Caco-2 (cell line): ENCODE measurements at regions not wholly inside any gene's neighbourhood (a gene's known extent, or its start where the extent isn't known, plus 50 kb on each side); places are given as distances from the start of the nearest gene placed in this dataset.

ENCODE experiments used
- BruUV-seq: library from RNA; stranded (reverse); fragments of 400-500 nt; replicated peaks from 2 replicates; lab custom pipeline; 2021; lab: Mats Ljungman, UMichigan
- CTCF ChIA-PET: fragments of 300-600 bp; sonication (Branson Sonifier 250); formaldehyde crosslinking; loops from one replicate; lab custom pipeline; 2022; ENCODE audit warnings: antibody characterized with exemption; lab: Charles Lee
- POLR2A ChIA-PET: fragments of 300-600 bp; sonication (Branson Sonifier 250); formaldehyde crosslinking; loops from one replicate; lab custom pipeline; 2022; ENCODE audit warnings: antibody characterized with exemption; lab: Charles Lee
- DNase-seq, 2 experiments: peaks; one replicate each; pipeline versions ENCODE4 v3.0.0 to v3.0.0-alpha.2; 2020 to 2022
- H3K27me3 ChIP-seq: replicated peaks from 2 replicates; pipeline ENCODE4 v1.6.0; 2011; ENCODE audit warnings: low read length; ENCODE audit not compliant: control insufficient read depth, insufficient read depth
- H3K36me3 ChIP-seq: 2 replicates; pipeline ENCODE4 v1.5.1; 2011; ENCODE audit warnings: low read length; ENCODE audit not compliant: control insufficient read depth, insufficient read depth
- H3K4me1 ChIP-seq: fragments of 250-450 bp; sonication (Bioruptor Pico); 2 replicates; pipeline ENCODE4 v1.5.1; 2020; ENCODE audit warnings: mild to moderate bottlenecking
- H3K4me3 ChIP-seq: 2 replicates; pipeline ENCODE4 v1.5.1; 2011; ENCODE audit warnings: low read depth, mild to moderate bottlenecking, control low read depth, low read length
- H3K9me3 ChIP-seq: fragments of 250-450 bp; sonication (Bioruptor Pico); 2 replicates; pipeline ENCODE4 v1.5.1; 2020; ENCODE audit warnings: mild to moderate bottlenecking, moderate library complexity
- H3K27ac Mint-ChIP-seq: one replicate; pipeline ENCODE4 v1.8.0; 2022; ENCODE audit warnings: mixed read lengths; ENCODE audit not compliant: unreplicated experiment
- H3K27me3 Mint-ChIP-seq: one replicate; pipeline ENCODE4 v1.8.0; 2022; ENCODE audit warnings: mixed read lengths; ENCODE audit not compliant: insufficient read depth, unreplicated experiment
- H3K36me3 Mint-ChIP-seq: one replicate; pipeline ENCODE4 v1.8.0; 2022; ENCODE audit warnings: mild to moderate bottlenecking, mixed read lengths; ENCODE audit not compliant: insufficient read depth, unreplicated experiment
- H3K4me1 Mint-ChIP-seq: one replicate; pipeline ENCODE4 v1.8.0; 2022; ENCODE audit warnings: low read depth, mixed read lengths; ENCODE audit not compliant: unreplicated experiment
- H3K4me3 Mint-ChIP-seq: one replicate; pipeline ENCODE4 v1.8.0; 2022; ENCODE audit warnings: mild to moderate bottlenecking, moderate library complexity, mixed read lengths; ENCODE audit not compliant: unreplicated experiment
- H3K9me3 Mint-ChIP-seq: one replicate; pipeline ENCODE4 v1.8.0; 2022; ENCODE audit warnings: mixed read lengths; ENCODE audit not compliant: unreplicated experiment
- intact Hi-C: fragments of 100-400 bp; cut with micrococcal nuclease; formaldehyde crosslinking; loops from one replicate; pipeline ENCODE4 v1.10.0; 2022; ENCODE audit not compliant: unreplicated experiment
- TF ChIP-seq, protein P1 (sequence below), 2 experiments: fragments of 200-600 bp in 1 of 2; IDR thresholded peaks; 1 replicate in 1 of 2; 2 replicates in 1 of 2; pipeline versions ENCODE4 v1.5.1 to v1.8.0; 2011 to 2022; ENCODE audit warnings: antibody characterized with exemption in 1 of 2, control low read depth in 1 of 2, inconsistent platforms in 1 of 2, low read depth in 1 of 2, low read length in 1 of 2, mild to moderate bottlenecking in 1 of 2, moderate library complexity in 1 of 2; ENCODE audit not compliant: insufficient read depth in 1 of 2, severe bottlenecking in 1 of 2, unreplicated experiment in 1 of 2

DNA sequence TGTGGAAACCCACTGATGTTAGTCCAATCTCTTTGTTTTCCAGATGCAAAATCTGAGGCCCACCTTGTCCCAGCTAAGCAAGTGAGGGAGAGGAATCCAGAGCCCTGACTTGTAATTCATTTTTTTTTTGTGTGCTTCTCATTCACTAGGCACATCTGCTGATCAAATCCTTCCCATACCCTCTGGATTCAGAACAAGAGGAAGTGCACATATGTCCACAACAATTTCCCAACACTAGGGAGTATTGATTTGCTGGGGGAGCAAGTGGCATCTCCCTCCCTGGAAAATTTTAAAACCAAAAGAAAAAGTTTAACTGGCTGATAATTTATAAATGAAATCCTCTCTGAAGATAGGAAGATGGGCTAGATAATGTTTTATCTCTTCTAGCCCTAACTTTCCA, 94.6 kb upstream of the RFC3 start:
- ChIA-PET POLR2A (no interaction called here), CTCF (interaction anchor here (1.3 to 1.7 kb wide), 3 partner anchors 80 to 180 kb away, joined by 4 to 11 read pairs (median 9); no protein-coding TSS in a partner anchor)
- no TSS peak for BruUV-seq
- H3K9me3 Mint-ChIP-seq, result peaks cover 5% of the 10 kb centered on the region
- no peaks in the 10 kb centered on the region for H3K27me3 Mint-ChIP-seq
- no peaks in the 10 kb centered on the region for H3K36me3 Mint-ChIP-seq
- no peak for DNase-seq
- H3K36me3 ChIP-seq, result no peaks in the 10 kb centered on the region
- H3K4me3 ChIP-seq, result no peak overlapping the region
- no peaks in the 10 kb centered on the region for H3K9me3 ChIP-seq
- no peaks in the 10 kb centered on the region for H3K27me3 ChIP-seq
- no peak overlapping the region for H3K4me3 Mint-ChIP-seq
- TF ChIP-seq, protein P1, sequence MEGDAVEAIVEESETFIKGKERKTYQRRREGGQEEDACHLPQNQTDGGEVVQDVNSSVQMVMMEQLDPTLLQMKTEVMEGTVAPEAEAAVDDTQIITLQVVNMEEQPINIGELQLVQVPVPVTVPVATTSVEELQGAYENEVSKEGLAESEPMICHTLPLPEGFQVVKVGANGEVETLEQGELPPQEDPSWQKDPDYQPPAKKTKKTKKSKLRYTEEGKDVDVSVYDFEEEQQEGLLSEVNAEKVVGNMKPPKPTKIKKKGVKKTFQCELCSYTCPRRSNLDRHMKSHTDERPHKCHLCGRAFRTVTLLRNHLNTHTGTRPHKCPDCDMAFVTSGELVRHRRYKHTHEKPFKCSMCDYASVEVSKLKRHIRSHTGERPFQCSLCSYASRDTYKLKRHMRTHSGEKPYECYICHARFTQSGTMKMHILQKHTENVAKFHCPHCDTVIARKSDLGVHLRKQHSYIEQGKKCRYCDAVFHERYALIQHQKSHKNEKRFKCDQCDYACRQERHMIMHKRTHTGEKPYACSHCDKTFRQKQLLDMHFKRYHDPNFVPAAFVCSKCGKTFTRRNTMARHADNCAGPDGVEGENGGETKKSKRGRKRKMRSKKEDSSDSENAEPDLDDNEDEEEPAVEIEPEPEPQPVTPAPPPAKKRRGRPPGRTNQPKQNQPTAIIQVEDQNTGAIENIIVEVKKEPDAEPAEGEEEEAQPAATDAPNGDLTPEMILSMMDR (IDR thresholded peaks at IDR 0.05; ENCODE audit: insufficient read depth in 1 of 2, low read depth in 1 of 2, low read length in 1 of 2, severe bottlenecking in 1 of 2, unreplicated experiment in 1 of 2), result no peak
- H3K4me1 ChIP-seq, result peaks cover 10% of the 10 kb centered on the region
- peaks cover 8% of the 10 kb centered on the region for H3K4me1 Mint-ChIP-seq
- H3K27ac Mint-ChIP-seq, result peak overlapping the region; percentile 59
- intact Hi-C loops, result loop anchor here (1.0 to 10.0 kb wide), 4 partner anchors 89 to 279 kb away; no protein-coding TSS in a partner anchor

- Histone ChIP-seq H3K4me3 (no peak overlapping the region), H3K36me3 (no peaks in the 10 kb centered on the region), H3K27me3 (no peaks in the 10 kb centered on the region), H3K9me3 (no peaks in the 10 kb centered on the region), H3K4me1 (peaks cover 10% of the 10 kb centered on the region)
- peak; percentile 83 to 85 for DNase-seq
- ChIA-PET CTCF (interaction anchor here (1.2 to 1.7 kb wide), 4 partner anchors 81 to 180 kb away, joined by 3 to 11 read pairs (median 6); no protein-coding TSS in a partner anchor), POLR2A (no interaction called here)
- no peaks in the 10 kb centered on the region for H3K9me3 Mint-ChIP-seq
- no peak overlapping the region for H3K4me3 Mint-ChIP-seq
- no peaks in the 10 kb centered on the region for H3K36me3 Mint-ChIP-seq
- H3K4me1 Mint-ChIP-seq, result peaks cover 8% of the 10 kb centered on the region
- no peaks in the 10 kb centered on the region for H3K27me3 Mint-ChIP-seq
- TF ChIP-seq, protein P1 (IDR thresholded peaks at IDR 0.05; ENCODE audit: insufficient read depth in 1 of 2, low read depth in 1 of 2, low read length in 1 of 2, severe bottlenecking in 1 of 2, unreplicated experiment in 1 of 2), result peak; percentile 75 to 79
- peak overlapping the region; percentile 59 for H3K27ac Mint-ChIP-seq
- intact Hi-C loops, result loop anchor here (1.0 to 10.0 kb wide), 6 partner anchors 47 to 496 kb away; no protein-coding TSS in a partner anchor
- BruUV-seq, result no TSS peak
These were observed 94.0 kb upstream of the RFC3 start for GRCh38 chr13:33723772-33724435.

DNA sequence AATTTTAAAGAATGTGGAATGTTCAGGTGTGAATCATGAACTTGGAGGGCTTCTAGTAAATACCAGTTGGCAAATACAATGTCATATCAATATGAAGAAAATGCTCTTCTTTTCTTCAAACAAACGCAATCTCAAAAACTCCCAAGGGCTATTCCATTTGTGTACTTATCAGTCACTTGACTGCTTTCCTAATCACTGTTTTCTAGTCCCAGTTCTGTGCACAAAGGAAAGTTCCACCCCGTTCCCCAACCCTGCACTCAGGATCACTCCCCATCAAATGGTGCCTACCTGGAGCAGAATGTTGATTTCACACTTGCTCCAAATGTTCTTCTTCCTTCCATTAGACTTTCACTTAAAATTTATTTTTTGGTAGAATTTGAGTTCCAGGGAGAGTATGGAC, 92.6 kb upstream of the RFC3 start:
- intact Hi-C loops, result loop anchor here (2.0 to 10.0 kb wide), 2 partner anchors 49 to 281 kb away; no protein-coding TSS in a partner anchor
- ChIA-PET CTCF (interaction anchor here (0.8 kb wide), 2 partner anchors 119 to 182 kb away, joined by 3 read pairs; no protein-coding TSS in a partner anchor), POLR2A (no interaction called here)
- Histone ChIP-seq H3K9me3 (no peaks in the 10 kb centered on the region), H3K4me1 (peaks cover 10% of the 10 kb centered on the region), H3K4me3 (no peak overlapping the region), H3K36me3 (no peaks in the 10 kb centered on the region), H3K27me3 (no peaks in the 10 kb centered on the region)
- H3K27ac Mint-ChIP-seq, result no peak overlapping the region
- TF ChIP-seq, protein P1 (IDR thresholded peaks at IDR 0.05; ENCODE audit: insufficient read depth in 1 of 2, low read depth in 1 of 2, low read length in 1 of 2, severe bottlenecking in 1 of 2, unreplicated experiment in 1 of 2), result no peak
- H3K36me3 Mint-ChIP-seq, result no peaks in the 10 kb centered on the region
- H3K27me3 Mint-ChIP-seq, result no peaks in the 10 kb centered on the region
- peak in 1 of 2 experiments; percentile 12 for DNase-seq
- no peaks in the 10 kb centered on the region for H3K9me3 Mint-ChIP-seq
- H3K4me1 Mint-ChIP-seq, result peaks cover 8% of the 10 kb centered on the region
- no TSS peak for BruUV-seq
- H3K4me3 Mint-ChIP-seq, result no peak overlapping the region
